Transverse colon (tissue), 4 donors: ENCODE measurements at regions not wholly inside any gene's neighbourhood (a gene's known extent, or its start where the extent isn't known, plus 50 kb on each side); places are given as distances from the start of the nearest gene placed in this dataset.

ENCODE experiments used
- DNase-seq: peaks from one replicate; pipeline ENCODE4 v3.0.0-alpha.2; 2019
- H3K27ac ChIP-seq, 4 donors: fragments of 200-600 bp; sonication (generic); 2 replicates each; pipeline ENCODE4 v1.5.1; 2016 to 2018; ENCODE audit warnings: inconsistent platforms in 4 of 4
- H3K27me3 ChIP-seq: fragments of 200-600 bp; sonication (generic); 2 replicates; pipeline ENCODE4 v1.5.1; 2017; ENCODE audit warnings: inconsistent platforms
- H3K36me3 ChIP-seq, 4 donors: fragments of 200-600 bp; sonication (generic); 2 replicates each; pipeline ENCODE4 v1.5.1; 2017 to 2019; ENCODE audit warnings: inconsistent platforms in 4 of 4
- H3K4me1 ChIP-seq, 4 donors: fragments of 200-600 bp; sonication (generic); 2 replicates each; pipeline ENCODE4 v1.5.1; 2017 to 2020; ENCODE audit warnings: inconsistent platforms in 4 of 4
- H3K4me3 ChIP-seq, 4 donors: fragments of 200-600 bp; sonication (generic); 1 replicate in 1 of 4; 2 replicates in 3 of 4; pipeline versions ENCODE4 v1.5.1 to v1.6.1; 2017 to 2019; ENCODE audit warnings: inconsistent platforms in 4 of 4
- H3K9me3 ChIP-seq, 2 donors: fragments of 200-600 bp; sonication (generic); 2 replicates each; pipeline ENCODE4 v1.5.1; 2017 to 2019; ENCODE audit warnings: inconsistent platforms in 2 of 2
- CTCF ChIP-seq, 5 experiments: fragments of 200-600 bp in 3 of 5; fragments of 450-650 bp in 2 of 5; sonication (generic) in 3 of 5; IDR thresholded peaks; 1 replicate in 2 of 5; 2 replicates in 3 of 5; pipeline ENCODE4 v1.5.1; 2016 to 2017; ENCODE audit warnings: antibody characterized with exemption in 5 of 5, inconsistent platforms in 3 of 5, mild to moderate bottlenecking in 2 of 5, moderate library complexity in 1 of 5
- EP300 ChIP-seq: sonication (generic); formaldehyde crosslinking; IDR thresholded peaks from one replicate; pipeline ENCODE4 v1.6.1; 2017; ENCODE audit warnings: antibody characterized with exemption, low read depth
- POLR2A ChIP-seq: fragments of 450-650 bp; IDR thresholded peaks from one replicate; pipeline ENCODE4 v1.6.1; 2016; ENCODE audit warnings: antibody characterized with exemption, mild to moderate bottlenecking, moderate library complexity
- POLR2AphosphoS5 ChIP-seq, 3 donors: sonication (generic); formaldehyde crosslinking; IDR thresholded peaks; one replicate each; pipeline ENCODE4 v1.6.1; 2016; ENCODE audit warnings: antibody characterized with exemption in 3 of 3
- WGBS, 2 donors: methylation state at CpG; one replicate each; pipeline ENCODE4 v1.1.5; 2018; ENCODE audit warnings: low coverage in 1 of 2; 5-methylcytosine and 5-hydroxymethylcytosine counted together
- in situ Hi-C, 4 donors: fragments of 200-750 bp; cut with MboI; loops; one replicate each; pipeline versions ENCODE4 v1.15.0 to v1.15.1; 2017; ENCODE audit warnings: low sequenced_read_pairs in 3 of 4, low pct_ligation_motif_present in 1 of 4, low pct_unique_long_range_greater_than_20kb in 1 of 4
- intact Hi-C: fragments of 100-400 bp; cut with DNase I; formaldehyde crosslinking; loops from one replicate; pipeline ENCODE4 v1.15.1; 2023; ENCODE audit warnings: low total_unique reads

GRCh38 chr1:4494027-4494426, 160.4 kb upstream of the AJAP1 start:
- WGBS, 2 donors: 70 to 86% methylated on average over 3 to 5 of the region's 5 CpGs
- DNase-seq: no peak
- H3K4me3 ChIP-seq: no peak overlapping the region
- no peaks in the 10 kb centered on the region for H3K27me3 ChIP-seq
- no peaks in the 10 kb centered on the region for H3K36me3 ChIP-seq
- intact Hi-C loops: no loop called here
- in situ Hi-C loops: no loop called here
- H3K27ac ChIP-seq: no peak overlapping the region
- TF ChIP-seq POLR2AphosphoS5 (IDR thresholded peaks at IDR 0.05): no peak
- no peak for TF ChIP-seq CTCF (IDR thresholded peaks at IDR 0.05)
- TF ChIP-seq POLR2A: no peak
- TF ChIP-seq EP300: no peak
- no peaks in the 10 kb centered on the region for H3K9me3 ChIP-seq
- H3K4me1 ChIP-seq: no peaks in the 10 kb centered on the region

GRCh38 chr1:4494558-4494957, 159.9 kb upstream of the AJAP1 start:
- no peak overlapping the region for H3K4me3 ChIP-seq
- in situ Hi-C loops: no loop called here
- no peak overlapping the region for H3K27ac ChIP-seq
- H3K9me3 ChIP-seq: no peaks in the 10 kb centered on the region
- no peaks in the 10 kb centered on the region for H3K27me3 ChIP-seq
- no peaks in the 10 kb centered on the region for H3K4me1 ChIP-seq
- no peaks in the 10 kb centered on the region for H3K36me3 ChIP-seq
- TF ChIP-seq POLR2AphosphoS5 (IDR thresholded peaks at IDR 0.05): no peak
- TF ChIP-seq EP300: no peak
- TF ChIP-seq POLR2A: no peak
- intact Hi-C loops: no loop called here
- DNase-seq: no peak
- 20 to 28% methylated on average over 1 to 7 of the region's 7 CpGs for WGBS, 2 donors

GRCh38 chr1:4495809-4496208, 158.6 kb upstream of the AJAP1 start:
- H3K36me3 ChIP-seq: no peaks in the 10 kb centered on the region
- 75 to 85% methylated on average over 6 to 12 of the region's 12 CpGs for WGBS, 2 donors
- no peaks in the 10 kb centered on the region for H3K4me1 ChIP-seq
- no peak overlapping the region for H3K4me3 ChIP-seq
- no peaks in the 10 kb centered on the region for H3K27me3 ChIP-seq
- intact Hi-C loops (no loop called here), in situ Hi-C loops (no loop called here)
- H3K9me3 ChIP-seq: no peaks in the 10 kb centered on the region
- TF ChIP-seq POLR2A (no peak), EP300 (no peak), POLR2AphosphoS5 (IDR thresholded peaks at IDR 0.05) (no peak), CTCF (IDR thresholded peaks at IDR 0.05) (no peak)
- no peak overlapping the region for H3K27ac ChIP-seq
- no peak for DNase-seq

GRCh38 chr1:4500441-4500840, 154.0 kb upstream of the AJAP1 start:
- in situ Hi-C loops: no loop called here
- H3K36me3 ChIP-seq: no peaks in the 10 kb centered on the region
- intact Hi-C loops: no loop called here
- WGBS, 2 donors: 91% methylated on average over 11 of the region's 11 CpGs; no CpG with 5 or more reads in 1 of the 2 donors
- H3K27ac ChIP-seq: no peak overlapping the region
- no peaks in the 10 kb centered on the region for H3K4me1 ChIP-seq
- no peak overlapping the region for H3K4me3 ChIP-seq
- no peaks in the 10 kb centered on the region for H3K27me3 ChIP-seq
- no peak for DNase-seq
- no peaks in the 10 kb centered on the region for H3K9me3 ChIP-seq
- TF ChIP-seq CTCF (IDR thresholded peaks at IDR 0.05) (no peak), EP300 (no peak), POLR2A (no peak), POLR2AphosphoS5 (IDR thresholded peaks at IDR 0.05) (no peak)

- no peak overlapping the region for H3K4me3 ChIP-seq
- no peak for TF ChIP-seq CTCF (IDR thresholded peaks at IDR 0.05)
- no peak for TF ChIP-seq EP300
- TF ChIP-seq POLR2A: no peak
- TF ChIP-seq POLR2AphosphoS5 (IDR thresholded peaks at IDR 0.05): no peak
- intact Hi-C loops: no loop called here
- H3K36me3 ChIP-seq: no peaks in the 10 kb centered on the region
- in situ Hi-C loops: no loop called here
- H3K4me1 ChIP-seq: no peaks in the 10 kb centered on the region
- DNase-seq: no peak
- H3K27ac ChIP-seq: no peak overlapping the region
- H3K27me3 ChIP-seq: no peaks in the 10 kb centered on the region
- WGBS, 2 donors: 63% methylated on average over 4 of the region's 4 CpGs; no CpG with 5 or more reads in 1 of the 2 donors
- no peaks in the 10 kb centered on the region for H3K9me3 ChIP-seq
These were observed 147.8 kb upstream of the AJAP1 start for GRCh38 chr1:4506591-4506990.
